ENCODE measurements at regions not wholly inside any gene's neighbourhood (a gene's known extent, or its start where the extent isn't known, plus 50 kb on each side); places are given as distances from the start of the nearest gene placed in this dataset.

GRCh38 chr5:179422908-179423481 lies 77.7 kb upstream of the ADAMTS2 start:
- no peaks in the 10 kb centered on the region for H3K36me3 ChIP-seq (ENCODE audit: control insufficient read depth, insufficient read depth, low read length)

GRCh38 chr5:179422213-179422855 lies 77.1 kb upstream of the ADAMTS2 start:
- Histone ChIP-seq H3K4me1 (ENCODE audit: control insufficient read depth, insufficient read depth, low read length) (no peaks in the 10 kb centered on the region), H3K27me3 (ENCODE audit: control insufficient read depth, insufficient read depth, low read length) (no peaks in the 10 kb centered on the region), H3K27ac (ENCODE audit: low read length) (no peak overlapping the region), H3K4me3 (ENCODE audit: low read length) (no peak overlapping the region), H3K9me3 (ENCODE audit: control insufficient read depth, insufficient read depth, low read length) (no peaks in the 10 kb centered on the region), H3K36me3 (ENCODE audit: control insufficient read depth, insufficient read depth, low read length) (no peaks in the 10 kb centered on the region)
- 83% methylated on average over 7 of the region's 7 CpGs for WGBS (ENCODE audit: insufficient coverage)
- DNase-seq (no peak), ATAC-seq (no peak)
- Mint-ChIP-seq H3K9me3 (no peaks in the 10 kb centered on the region), H3K27me3 (ENCODE audit: low read depth in 2 of 2) (peaks cover 4 to 8% of the 10 kb centered on the region in 2 donors), H3K4me3 (no peak overlapping the region), H3K4me1 (no peaks in the 10 kb centered on the region), H3K36me3 (no peaks in the 10 kb centered on the region), H3K27ac (no peak overlapping the region)
- intact Hi-C loops (cut with micrococcal nuclease), result no loop called here
- TF ChIP-seq CTCF (IDR thresholded peaks at IDR 0.05), result no peak

More at GRCh38 chr5:179422908-179423481, 77.7 kb upstream of the ADAMTS2 start:
- no peaks in the 10 kb centered on the region for H3K4me1 ChIP-seq (ENCODE audit: control insufficient read depth, insufficient read depth, low read length)
- TF ChIP-seq CTCF (IDR thresholded peaks at IDR 0.05), result no peak
- no peak overlapping the region for H3K27ac ChIP-seq (ENCODE audit: low read length)
- H3K27ac Mint-ChIP-seq, result no peak overlapping the region
- 66% methylated on average over 11 of the region's 11 CpGs for WGBS (ENCODE audit: insufficient coverage)
- H3K4me3 ChIP-seq (ENCODE audit: low read length), result no peak overlapping the region
- no peak overlapping the region for H3K4me3 Mint-ChIP-seq
- peaks cover 4 to 8% of the 10 kb centered on the region in 2 donors for H3K27me3 Mint-ChIP-seq (ENCODE audit: low read depth in 2 of 2)
- no peaks in the 10 kb centered on the region for H3K27me3 ChIP-seq (ENCODE audit: control insufficient read depth, insufficient read depth, low read length)
- DNase-seq (no peak), ATAC-seq (no peak)
- no peaks in the 10 kb centered on the region for H3K9me3 ChIP-seq (ENCODE audit: control insufficient read depth, insufficient read depth, low read length)
- H3K9me3 Mint-ChIP-seq, result no peaks in the 10 kb centered on the region
- H3K4me1 Mint-ChIP-seq, result no peaks in the 10 kb centered on the region
- intact Hi-C loops (cut with micrococcal nuclease), result no loop called here
- no peaks in the 10 kb centered on the region for H3K36me3 Mint-ChIP-seq

GRCh38 chr5:179421144-179421901 lies 76.1 kb upstream of the ADAMTS2 start:
- DNase-seq (no peak), ATAC-seq (no peak)
- Mint-ChIP-seq H3K27me3 (ENCODE audit: low read depth in 2 of 2) (peaks cover 4 to 13% of the 10 kb centered on the region in 2 donors), H3K9me3 (no peaks in the 10 kb centered on the region), H3K36me3 (no peaks in the 10 kb centered on the region), H3K4me1 (no peaks in the 10 kb centered on the region), H3K27ac (no peak overlapping the region), H3K4me3 (no peak overlapping the region)
- no peaks in the 10 kb centered on the region for H3K4me1 ChIP-seq (ENCODE audit: control insufficient read depth, insufficient read depth, low read length)
- H3K27me3 ChIP-seq (ENCODE audit: control insufficient read depth, insufficient read depth, low read length), result no peaks in the 10 kb centered on the region
- H3K27ac ChIP-seq (ENCODE audit: low read length), result no peak overlapping the region
- no peak overlapping the region for H3K4me3 ChIP-seq (ENCODE audit: low read length)
- H3K36me3 ChIP-seq (ENCODE audit: control insufficient read depth, insufficient read depth, low read length), result no peaks in the 10 kb centered on the region
- 78% methylated on average over 14 of the region's 15 CpGs for WGBS (ENCODE audit: insufficient coverage)
- no peak for TF ChIP-seq CTCF (IDR thresholded peaks at IDR 0.05)
- intact Hi-C loops (cut with micrococcal nuclease), result no loop called here
- no peaks in the 10 kb centered on the region for H3K9me3 ChIP-seq (ENCODE audit: control insufficient read depth, insufficient read depth, low read length)

All from natural killer cell (primary cell).